ENCODE measurements at regions not wholly inside any gene's neighbourhood (a gene's known extent, or its start where the extent isn't known, plus 50 kb on each side); places are given as distances from the start of the nearest gene placed in this dataset.
A peak's percentile ranks its signal among the peaks of the same experiment; 100 is the strongest.

GRCh38 chr11:119788911-119789560, 60.0 kb upstream of the NECTIN1 start:
- H3K27me3 ChIP-seq: peaks cover 0 to 13% (median 0%) of the 10 kb centered on the region in 9 donors
- H3K36me3 ChIP-seq: no peaks in the 10 kb centered on the region
- H3K9me3 ChIP-seq: peaks cover 0 to 7% (median 0%) of the 10 kb centered on the region in 12 donors
- H3K4me1 ChIP-seq: no peaks in the 10 kb centered on the region
- ATAC-seq: peak in 1 of 4 donors; percentile 7
- DNase-seq: no peak
- no peak overlapping the region for H3K27ac ChIP-seq
- 65 to 75% (median 70%) methylated on average over 20 to 22 of the region's 22 CpGs for WGBS, 4 donors
- TF ChIP-seq POLR2A (IDR thresholded peaks at IDR 0.05) (no peak), CTCF (IDR thresholded peaks at IDR 0.05) (no peak)
- intact Hi-C loops (cut with DNase I): no loop called here
- H3K4me3 ChIP-seq: no peak overlapping the region

GRCh38 chr11:119788096-119788883, 59.3 kb upstream of the NECTIN1 start:
- DNase-seq (no peak), ATAC-seq (no peak)
- Histone ChIP-seq H3K9me3 (peaks cover 0 to 14% (median 2%) of the 10 kb centered on the region in 12 donors), H3K36me3 (no peaks in the 10 kb centered on the region), H3K27me3 (peaks cover 0 to 13% (median 0%) of the 10 kb centered on the region in 9 donors), H3K4me1 (peaks cover 0 to under 1% (median 0%) of the 10 kb centered on the region in 12 donors), H3K27ac (no peak overlapping the region), H3K4me3 (no peak overlapping the region)
- WGBS, 4 donors: 74 to 84% (median 81%) methylated on average over 11 to 12 of the region's 12 CpGs
- intact Hi-C loops (cut with DNase I): no loop called here
- TF ChIP-seq POLR2A (IDR thresholded peaks at IDR 0.05) (no peak), CTCF (IDR thresholded peaks at IDR 0.05) (no peak)

- TF ChIP-seq CTCF (IDR thresholded peaks at IDR 0.05) (no peak), POLR2A (IDR thresholded peaks at IDR 0.05) (no peak)
- intact Hi-C loops (cut with DNase I): no loop called here
- Histone ChIP-seq H3K9me3 (peaks cover 0 to 14% (median 2%) of the 10 kb centered on the region in 12 donors), H3K27ac (no peak overlapping the region), H3K27me3 (peaks cover 0 to 16% (median 0%) of the 10 kb centered on the region in 9 donors), H3K4me3 (no peak overlapping the region), H3K36me3 (no peaks in the 10 kb centered on the region), H3K4me1 (peaks cover 0 to 13% (median 5%) of the 10 kb centered on the region in 12 donors)
- WGBS, 4 donors: 75 to 95% (median 79%) methylated on average over 5 to 6 of the region's 6 CpGs
- ATAC-seq (no peak), DNase-seq (peak in 1 of 5 donors; percentile 8)
These were observed 58.1 kb upstream of the NECTIN1 start for GRCh38 chr11:119787074-119787461.

- intact Hi-C loops (cut with DNase I): no loop called here
- 87 to 92% (median 89%) methylated on average over 10 of the region's 10 CpGs for WGBS, 4 donors
These were observed 57.6 kb upstream of the NECTIN1 start for GRCh38 chr11:119786431-119787073.

More at GRCh38 chr11:119786431-119787073, 57.6 kb upstream of the NECTIN1 start:
- ATAC-seq: no peak
- Histone ChIP-seq H3K4me1 (peaks cover 0 to 18% (median 6%) of the 10 kb centered on the region in 12 donors), H3K9me3 (peaks cover 0 to 14% (median 2%) of the 10 kb centered on the region in 12 donors), H3K27me3 (peaks cover 0 to 16% (median 0%) of the 10 kb centered on the region in 9 donors), H3K4me3 (no peak overlapping the region), H3K36me3 (no peaks in the 10 kb centered on the region), H3K27ac (no peak overlapping the region)
- TF ChIP-seq CTCF (IDR thresholded peaks at IDR 0.05) (no peak), POLR2A (IDR thresholded peaks at IDR 0.05) (no peak)
- peak in 1 of 5 donors; percentile 14 for DNase-seq
